Osteocyte (in vitro differentiated cells): ENCODE measurements at regions not wholly inside any gene's neighbourhood (a gene's known extent, or its start where the extent isn't known, plus 50 kb on each side); places are given as distances from the start of the nearest gene placed in this dataset.
A peak's percentile ranks its signal among the peaks of the same experiment; 100 is the strongest.
"Not testable (repeated sequence)": the region's sequence is repeated elsewhere in the genome, so short reads cannot be mapped to it uniquely, and the experiment has no call there.

Experiments
- DNase-seq: peaks from one replicate; pipeline ENCODE4 v3.0.0; 2021; ENCODE audit warnings: mixed read lengths; ENCODE audit not compliant: unreplicated experiment; ENCODE audit errors: extremely low spot score
- H3K27ac Mint-ChIP-seq: one replicate; pipeline ENCODE4 v1.8.0; 2021; ENCODE audit warnings: mild to moderate bottlenecking, mixed read lengths; ENCODE audit not compliant: unreplicated experiment
- H3K27me3 Mint-ChIP-seq: one replicate; pipeline ENCODE4 v1.8.0; 2021; ENCODE audit warnings: mixed read lengths; ENCODE audit not compliant: unreplicated experiment
- H3K36me3 Mint-ChIP-seq: one replicate; pipeline ENCODE4 v1.8.0; 2021; ENCODE audit warnings: mixed read lengths; ENCODE audit not compliant: unreplicated experiment
- H3K4me1 Mint-ChIP-seq: one replicate; pipeline ENCODE4 v1.8.0; 2021; ENCODE audit warnings: mixed read lengths; ENCODE audit not compliant: unreplicated experiment
- H3K4me3 Mint-ChIP-seq: one replicate; pipeline ENCODE4 v1.8.0; 2021; ENCODE audit warnings: mild to moderate bottlenecking, moderate library complexity, mixed read lengths; ENCODE audit not compliant: unreplicated experiment
- H3K9me3 Mint-ChIP-seq: one replicate; pipeline ENCODE4 v1.8.0; 2021; ENCODE audit warnings: mixed read lengths; ENCODE audit not compliant: unreplicated experiment
- CTCF ChIP-seq: fragments of 200-600 bp; sonication (generic); IDR thresholded peaks from 2 replicates; pipeline ENCODE4 v1.5.0; 2021; ENCODE audit warnings: antibody characterized with exemption, mild to moderate bottlenecking, moderate library complexity

- peaks cover 4% of the 10 kb centered on the region for H3K9me3 Mint-ChIP-seq
- no peaks in the 10 kb centered on the region for H3K27me3 Mint-ChIP-seq
- peak overlapping the region; percentile 67 for H3K27ac Mint-ChIP-seq
- peaks cover 56% of the 10 kb centered on the region for H3K4me1 Mint-ChIP-seq
- no peak for TF ChIP-seq CTCF
- no peak for DNase-seq
- no peak overlapping the region for H3K4me3 Mint-ChIP-seq
- peaks cover 6% of the 10 kb centered on the region for H3K36me3 Mint-ChIP-seq
Measured at GRCh38 chr21:16213518-16213917, 483.7 kb downstream of the USP25 start.

- no peak for TF ChIP-seq CTCF
- DNase-seq = no peak
- H3K4me1 Mint-ChIP-seq = peaks cover 56% of the 10 kb centered on the region
- peaks cover 3% of the 10 kb centered on the region for H3K36me3 Mint-ChIP-seq
- H3K4me3 Mint-ChIP-seq = no peak overlapping the region
- no peaks in the 10 kb centered on the region for H3K27me3 Mint-ChIP-seq
- H3K9me3 Mint-ChIP-seq = no peaks in the 10 kb centered on the region
- no peak overlapping the region for H3K27ac Mint-ChIP-seq
Measured at GRCh38 chr21:16215193-16215592, 485.4 kb downstream of the USP25 start.

- H3K9me3 Mint-ChIP-seq = no peaks in the 10 kb centered on the region
- no peak for TF ChIP-seq CTCF
- H3K27ac Mint-ChIP-seq = no peak overlapping the region
- peaks cover 56% of the 10 kb centered on the region for H3K4me1 Mint-ChIP-seq
- no peak overlapping the region for H3K4me3 Mint-ChIP-seq
- H3K27me3 Mint-ChIP-seq = no peaks in the 10 kb centered on the region
- peaks cover 3% of the 10 kb centered on the region for H3K36me3 Mint-ChIP-seq
- DNase-seq = no peak
Measured at GRCh38 chr21:16215663-16216183, 485.9 kb downstream of the USP25 start.

- TF ChIP-seq CTCF = no peak
- H3K27ac Mint-ChIP-seq = peak overlapping the region; percentile 36
- peaks cover 3% of the 10 kb centered on the region for H3K36me3 Mint-ChIP-seq
Measured at GRCh38 chr21:16216288-16216962, 486.6 kb downstream of the USP25 start.

GRCh38 chr21:16218682-16219343 is 489.0 kb downstream of the USP25 start:
- Mint-ChIP-seq H3K36me3 (peaks cover 3% of the 10 kb centered on the region), H3K27ac (no peak overlapping the region), H3K9me3 (no peaks in the 10 kb centered on the region), H3K4me3 (no peak overlapping the region), H3K4me1 (peaks cover 32% of the 10 kb centered on the region), H3K27me3 (no peaks in the 10 kb centered on the region)
- DNase-seq = no peak
- no peak for TF ChIP-seq CTCF

More at GRCh38 chr21:16216288-16216962, 486.6 kb downstream of the USP25 start:
- peaks cover 53% of the 10 kb centered on the region for H3K4me1 Mint-ChIP-seq
- DNase-seq = no peak
- H3K4me3 Mint-ChIP-seq = no peak overlapping the region
- H3K27me3 Mint-ChIP-seq = no peaks in the 10 kb centered on the region
- H3K9me3 Mint-ChIP-seq = no peaks in the 10 kb centered on the region

GRCh38 chr21:16224756-16225155 is 495.0 kb downstream of the USP25 start:
- H3K36me3 Mint-ChIP-seq = peaks cover 41% of the 10 kb centered on the region
- H3K9me3 Mint-ChIP-seq = peaks cover 33% of the 10 kb centered on the region
- H3K4me3 Mint-ChIP-seq = not testable (repeated sequence)

More at GRCh38 chr21:16224756-16225155, 495.0 kb downstream of the USP25 start:
- not testable (repeated sequence) for DNase-seq, H3K27ac Mint-ChIP-seq, H3K4me1 Mint-ChIP-seq, H3K27me3 Mint-ChIP-seq
